ENCODE measurements at regions not wholly inside any gene's neighbourhood (a gene's known extent, or its start where the extent isn't known, plus 50 kb on each side); places are given as distances from the start of the nearest gene placed in this dataset.

DNA sequence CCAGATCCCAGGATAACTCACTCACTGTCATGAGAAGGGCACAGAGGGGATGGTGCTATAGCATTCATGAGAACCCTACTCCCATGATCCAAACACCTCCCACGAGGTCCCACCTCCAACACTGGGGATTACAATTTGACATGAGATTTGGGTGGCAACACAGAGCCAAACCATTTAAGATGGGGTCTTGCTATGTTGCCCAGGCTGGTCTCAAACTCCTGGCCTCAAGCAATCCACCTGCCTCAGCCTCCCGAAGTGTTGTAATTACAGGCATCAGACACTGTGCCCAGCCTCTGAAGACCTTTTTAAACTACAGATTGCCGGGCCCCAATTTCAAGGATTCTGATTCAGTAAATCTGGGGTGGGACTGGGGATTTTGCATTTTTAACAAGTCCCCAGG, 98.5 kb downstream of the BAMBI start (continued):
- TF ChIP-seq, protein P1, sequence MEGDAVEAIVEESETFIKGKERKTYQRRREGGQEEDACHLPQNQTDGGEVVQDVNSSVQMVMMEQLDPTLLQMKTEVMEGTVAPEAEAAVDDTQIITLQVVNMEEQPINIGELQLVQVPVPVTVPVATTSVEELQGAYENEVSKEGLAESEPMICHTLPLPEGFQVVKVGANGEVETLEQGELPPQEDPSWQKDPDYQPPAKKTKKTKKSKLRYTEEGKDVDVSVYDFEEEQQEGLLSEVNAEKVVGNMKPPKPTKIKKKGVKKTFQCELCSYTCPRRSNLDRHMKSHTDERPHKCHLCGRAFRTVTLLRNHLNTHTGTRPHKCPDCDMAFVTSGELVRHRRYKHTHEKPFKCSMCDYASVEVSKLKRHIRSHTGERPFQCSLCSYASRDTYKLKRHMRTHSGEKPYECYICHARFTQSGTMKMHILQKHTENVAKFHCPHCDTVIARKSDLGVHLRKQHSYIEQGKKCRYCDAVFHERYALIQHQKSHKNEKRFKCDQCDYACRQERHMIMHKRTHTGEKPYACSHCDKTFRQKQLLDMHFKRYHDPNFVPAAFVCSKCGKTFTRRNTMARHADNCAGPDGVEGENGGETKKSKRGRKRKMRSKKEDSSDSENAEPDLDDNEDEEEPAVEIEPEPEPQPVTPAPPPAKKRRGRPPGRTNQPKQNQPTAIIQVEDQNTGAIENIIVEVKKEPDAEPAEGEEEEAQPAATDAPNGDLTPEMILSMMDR (IDR thresholded peaks at IDR 0.05 in 2 of 3, conservative IDR thresholded peaks at IDR 0.05 in 1 of 3; ENCODE audit: control insufficient read depth in 2 of 3, extremely low read depth in 1 of 3, insufficient read depth in 1 of 3, low read depth in 3 of 3, low read length in 3 of 3), result no peak
- no peak for TF ChIP-seq MEF2B (IDR thresholded peaks at IDR 0.05; ENCODE audit: partially characterized antibody, poor library complexity, severe bottlenecking)
- no peak for TF ChIP-seq IKZF2 (IDR thresholded peaks at IDR 0.05)
- no peak for TF ChIP-seq GABPA (IDR thresholded peaks at IDR 0.05; ENCODE audit: low read depth)
- TF ChIP-seq EED (IDR thresholded peaks at IDR 0.05; ENCODE audit: low read depth), result no peak
- TF ChIP-seq IRF4 (IDR thresholded peaks at IDR 0.05; ENCODE audit: low read depth, low read length), result no peak
- no peak for TF ChIP-seq REST (IDR thresholded peaks at IDR 0.05; ENCODE audit: low read depth, low read length)

DNA sequence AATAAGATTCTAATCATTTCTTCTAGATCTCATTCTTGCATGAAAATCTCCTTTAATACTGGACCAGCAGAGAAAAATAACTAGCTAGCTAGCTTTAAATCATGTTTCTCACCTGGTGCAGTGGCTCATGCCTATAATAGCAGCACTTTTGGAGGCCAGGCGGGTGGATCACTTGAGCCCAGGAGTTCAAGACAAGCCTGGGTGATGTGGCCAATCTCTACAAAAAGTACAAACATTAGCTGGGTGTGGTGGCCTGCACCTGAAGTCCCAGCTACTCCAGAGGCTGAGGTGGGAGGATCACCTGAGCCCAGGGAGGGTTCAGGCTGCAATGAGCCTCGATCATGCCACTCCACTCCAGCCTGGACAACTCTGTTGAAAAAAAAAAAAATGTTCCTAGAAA, 99.2 kb downstream of the BAMBI start:
- POLR2A ChIA-PET, result no interaction called here
- WGBS (ENCODE audit: insufficient coverage, insufficient replicate concordance, low lambda C conversion rate, missing lambda C conversion rate), result 9% methylated on average over 2 of the region's 2 CpGs
- no peaks in the 10 kb centered on the region for H3K4me1 ChIP-seq (ENCODE audit: control insufficient read depth, insufficient read depth, low read length)
- TF ChIP-seq, protein P2, sequence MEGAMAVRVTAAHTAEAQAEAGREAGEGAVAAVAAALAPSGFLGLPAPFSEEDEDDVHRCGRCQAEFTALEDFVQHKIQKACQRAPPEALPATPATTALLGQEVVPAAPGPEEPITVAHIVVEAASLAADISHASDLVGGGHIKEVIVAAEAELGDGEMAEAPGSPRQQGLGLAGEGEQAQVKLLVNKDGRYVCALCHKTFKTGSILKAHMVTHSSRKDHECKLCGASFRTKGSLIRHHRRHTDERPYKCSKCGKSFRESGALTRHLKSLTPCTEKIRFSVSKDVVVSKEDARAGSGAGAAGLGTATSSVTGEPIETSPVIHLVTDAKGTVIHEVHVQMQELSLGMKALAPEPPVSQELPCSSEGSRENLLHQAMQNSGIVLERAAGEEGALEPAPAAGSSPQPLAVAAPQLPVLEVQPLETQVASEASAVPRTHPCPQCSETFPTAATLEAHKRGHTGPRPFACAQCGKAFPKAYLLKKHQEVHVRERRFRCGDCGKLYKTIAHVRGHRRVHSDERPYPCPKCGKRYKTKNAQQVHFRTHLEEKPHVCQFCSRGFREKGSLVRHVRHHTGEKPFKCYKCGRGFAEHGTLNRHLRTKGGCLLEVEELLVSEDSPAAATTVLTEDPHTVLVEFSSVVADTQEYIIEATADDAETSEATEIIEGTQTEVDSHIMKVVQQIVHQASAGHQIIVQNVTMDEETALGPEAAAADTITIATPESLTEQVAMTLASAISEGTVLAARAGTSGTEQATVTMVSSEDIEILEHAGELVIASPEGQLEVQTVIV (IDR thresholded peaks at IDR 0.05; ENCODE audit: borderline replicate concordance, partially characterized antibody), result no peak
- H3K9ac ChIP-seq (ENCODE audit: control insufficient read depth, insufficient read depth, low read length), result no peak overlapping the region
- DNase-seq (ENCODE audit: low read depth, low spot score), result no peak
- FAIRE-seq, result no peak
- CTCF ChIA-PET, result no interaction called here
- in situ Hi-C loops (cut with MboI) (no loop called here), intact Hi-C loops (cut with micrococcal nuclease; ENCODE audit: unreplicated experiment) (no loop called here)
- RAD21 ChIA-PET (ENCODE audit: unreplicated experiment), result no interaction called here
- no peak overlapping the region for H3K4me3 ChIP-seq
- H3K79me2 ChIP-seq (ENCODE audit: control insufficient read depth, insufficient read depth, low read length), result no peaks in the 10 kb centered on the region
- ATAC-seq, result no peak
- no peaks in the 10 kb centered on the region for H3K36me3 ChIP-seq (ENCODE audit: control insufficient read depth in 2 of 2, insufficient read depth in 2 of 2, low read length in 1 of 2)
- SMC1A ChIA-PET (ENCODE audit: uncharacterized antibody, unreplicated experiment), result no interaction called here
- H3K4me2 ChIP-seq (ENCODE audit: control insufficient read depth, insufficient read depth), result no peak overlapping the region
- no peaks in the 10 kb centered on the region; a peak in 1 of 4 replicates for H3K27me3 ChIP-seq (replicated peaks in 1 of 2; ENCODE audit: control insufficient read depth in 2 of 2, insufficient read depth in 2 of 2, low read length in 1 of 2)
- no peak overlapping the region for H3K27ac ChIP-seq (ENCODE audit: control insufficient read depth, insufficient read depth)
- no peaks in the 10 kb centered on the region for H3K9me3 ChIP-seq (replicated peaks; ENCODE audit: control insufficient read depth, insufficient read depth, low read length)
- no TSS peak for BruUV-seq (replicated peaks)
- no peaks in the 10 kb centered on the region for H4K20me1 ChIP-seq (ENCODE audit: control insufficient read depth, insufficient read depth)
- H2AFZ ChIP-seq (ENCODE audit: control insufficient read depth, low read depth, low read length), result no peak overlapping the region

Data from GM12878 (cell line).